Left ventricle myocardium inferior (tissue), 1 donor: ENCODE measurements at regions not wholly inside any gene's neighbourhood (a gene's known extent, or its start where the extent isn't known, plus 50 kb on each side); places are given as distances from the start of the nearest gene placed in this dataset.

Source experiments
- DNase-seq: peaks from one replicate; pipeline ENCODE4 v3.0.0-alpha.2; 2020
- H3K27ac ChIP-seq: fragments of 200-600 bp; replicated peaks from 2 replicates; pipeline ENCODE4 v1.8.0; 2021
- H3K27me3 ChIP-seq: fragments of 200-600 bp; 2 replicates; pipeline ENCODE4 v1.8.0; 2021; ENCODE audit warnings: low read depth
- H3K36me3 ChIP-seq: fragments of 200-600 bp; 2 replicates; pipeline ENCODE4 v1.8.0; 2021
- H3K4me1 ChIP-seq: fragments of 200-600 bp; 2 replicates; pipeline ENCODE4 v1.8.0; 2021
- H3K4me3 ChIP-seq: fragments of 200-600 bp; 2 replicates; pipeline ENCODE4 v1.8.0; 2021; ENCODE audit warnings: mild to moderate bottlenecking, moderate library complexity
- H3K9me3 ChIP-seq: fragments of 200-600 bp; replicated peaks from 2 replicates; pipeline ENCODE4 v1.8.0; 2021
- CTCF ChIP-seq: fragments of 200-600 bp; IDR thresholded peaks from 2 replicates; pipeline ENCODE4 v1.8.0; 2021; ENCODE audit warnings: antibody characterized with exemption, mild to moderate bottlenecking, borderline replicate concordance
- intact Hi-C: fragments of 100-400 bp; cut with micrococcal nuclease; formaldehyde crosslinking; loops from one replicate; pipeline ENCODE4 v1.11.0; 2022
- donor health status: DM: no; HTN: yes; CAD: no; lungs with severe emphysema.

DNA sequence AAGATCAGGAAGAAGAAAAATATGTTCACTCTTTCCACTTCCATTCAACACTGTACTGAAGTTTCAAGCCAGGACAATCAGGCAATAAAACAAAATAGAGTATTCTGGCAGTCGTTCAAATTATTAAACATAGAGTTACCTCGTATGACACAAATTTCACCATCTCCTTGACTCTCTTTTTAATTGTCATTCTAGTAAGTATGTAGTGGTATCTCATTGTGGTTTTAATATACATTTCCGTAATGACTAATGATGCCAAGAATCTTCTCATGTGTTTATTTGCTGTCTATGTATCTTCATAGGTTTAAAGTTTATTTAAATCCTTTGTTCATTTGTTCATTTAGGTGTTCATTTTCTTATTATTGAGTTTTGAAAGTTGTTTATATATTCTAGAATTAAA is 352.2 kb downstream of the IDS start:
- intact Hi-C loops, result no loop called here
- DNase-seq, result no peak
- no peaks in the 10 kb centered on the region for H3K27me3 ChIP-seq
- H3K27ac ChIP-seq, result no peak overlapping the region
- TF ChIP-seq CTCF, result no peak
- no peaks in the 10 kb centered on the region for H3K36me3 ChIP-seq
- peaks cover 8% of the 10 kb centered on the region for H3K9me3 ChIP-seq
- H3K4me3 ChIP-seq, result no peak overlapping the region
- H3K4me1 ChIP-seq, result no peaks in the 10 kb centered on the region

DNA sequence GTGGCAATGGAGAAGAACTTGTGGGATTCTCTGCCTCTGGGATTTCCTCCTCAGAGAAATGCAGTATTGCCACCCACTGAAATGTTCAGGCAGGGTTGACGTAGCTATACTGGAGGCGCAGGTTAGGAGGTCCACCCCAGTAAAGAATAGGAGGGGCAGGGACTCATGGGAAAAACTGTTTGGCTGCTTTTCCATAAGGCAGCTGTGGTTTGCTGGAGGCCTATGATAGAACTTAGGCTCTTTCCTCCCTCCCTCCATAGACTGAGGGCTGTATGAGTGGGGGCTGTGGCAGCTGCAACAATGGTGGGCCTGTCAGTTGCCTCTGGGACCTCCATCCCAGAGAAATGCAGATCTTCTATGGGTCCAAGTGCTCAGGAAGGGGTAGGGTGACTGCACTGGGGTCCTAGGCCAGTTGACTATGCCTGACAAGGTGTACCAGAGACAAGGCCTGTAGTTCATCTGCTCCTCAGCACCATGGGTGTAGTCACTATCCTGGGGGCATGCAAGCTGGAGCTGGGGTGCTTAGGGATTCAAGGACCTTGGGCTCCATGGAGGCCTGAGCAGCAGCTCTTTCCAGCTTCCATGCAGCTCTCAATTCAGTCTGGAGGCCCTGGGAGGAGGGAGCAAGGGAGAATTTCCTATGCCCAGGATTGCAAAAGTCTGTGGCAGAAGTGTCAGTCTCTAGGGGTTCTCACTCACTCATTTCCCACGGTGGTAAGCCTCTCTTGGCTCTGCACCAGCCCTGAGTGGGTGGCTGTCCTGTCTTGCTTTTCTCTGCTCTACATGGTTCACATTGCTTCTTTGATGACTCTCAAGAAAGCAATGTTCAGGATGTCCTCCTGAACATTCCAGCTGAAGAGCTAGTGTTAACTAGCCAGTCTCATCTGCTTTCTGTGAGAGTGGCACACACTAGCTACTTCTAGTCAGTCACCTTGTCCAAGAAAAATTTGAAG is 353.0 kb downstream of the IDS start:
- TF ChIP-seq CTCF, result no peak
- H3K4me1 ChIP-seq, result no peaks in the 10 kb centered on the region
- H3K27me3 ChIP-seq, result no peaks in the 10 kb centered on the region
- DNase-seq, result no peak
- peaks cover 8% of the 10 kb centered on the region for H3K9me3 ChIP-seq
- H3K27ac ChIP-seq, result no peak overlapping the region
- no peaks in the 10 kb centered on the region for H3K36me3 ChIP-seq
- H3K4me3 ChIP-seq, result no peak overlapping the region
- intact Hi-C loops, result no loop called here

- Histone ChIP-seq H3K36me3 (no peaks in the 10 kb centered on the region), H3K27me3 (no peaks in the 10 kb centered on the region), H3K4me3 (no peak overlapping the region), H3K4me1 (no peaks in the 10 kb centered on the region), H3K27ac (no peak overlapping the region), H3K9me3 (peaks cover 8% of the 10 kb centered on the region)
- no peak for DNase-seq
- no peak for TF ChIP-seq CTCF
- intact Hi-C loops, result no loop called here
Observed at GRCh38 chrX:149145845-149146285, 359.2 kb downstream of the IDS start.

DNA sequence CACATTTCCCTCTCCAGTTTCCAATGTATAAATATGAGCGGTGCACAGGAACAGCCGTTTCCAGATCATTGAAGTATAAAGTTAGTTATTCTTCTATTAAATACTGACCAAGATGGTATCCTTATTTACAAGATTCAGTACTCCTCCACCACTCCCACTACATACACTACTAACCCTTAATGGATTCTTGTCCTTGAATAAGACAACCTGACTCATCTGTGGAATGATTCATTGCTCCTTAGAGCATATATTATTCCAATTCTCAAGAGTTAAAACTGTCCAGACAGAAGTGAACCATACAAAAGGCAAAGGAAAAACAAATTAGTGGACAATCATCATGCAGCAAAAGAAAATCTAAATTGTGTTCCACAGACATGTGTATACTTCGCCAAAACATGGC is 373.3 kb downstream of the IDS start:
- H3K27ac ChIP-seq, result no peak overlapping the region
- no peaks in the 10 kb centered on the region for H3K4me1 ChIP-seq
- no peaks in the 10 kb centered on the region for H3K27me3 ChIP-seq
- DNase-seq, result no peak
- no peaks in the 10 kb centered on the region for H3K36me3 ChIP-seq
- no peak for TF ChIP-seq CTCF
- intact Hi-C loops, result no loop called here
- no peaks in the 10 kb centered on the region for H3K9me3 ChIP-seq
- no peak overlapping the region for H3K4me3 ChIP-seq

DNA sequence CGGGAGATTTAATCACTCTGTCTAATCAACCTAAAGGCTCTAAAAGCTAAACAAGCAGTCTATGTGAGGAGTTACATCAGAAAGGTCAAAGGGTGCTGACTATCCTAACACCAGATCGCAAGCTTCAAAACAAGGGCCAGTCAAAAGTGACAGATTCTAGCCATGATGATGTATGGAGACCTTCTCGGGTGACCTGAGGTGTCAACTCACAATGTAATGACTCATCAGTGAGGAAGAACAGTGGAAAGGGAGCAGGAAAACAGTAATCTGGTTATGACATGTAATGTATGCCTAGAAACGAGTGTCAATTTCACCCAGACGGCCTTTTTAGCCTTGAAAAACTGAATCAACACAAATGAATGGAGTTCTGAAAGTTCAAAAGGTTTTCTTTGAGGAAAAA is 375.3 kb downstream of the IDS start:
- Histone ChIP-seq H3K4me1 (no peaks in the 10 kb centered on the region), H3K36me3 (no peaks in the 10 kb centered on the region), H3K27me3 (no peaks in the 10 kb centered on the region), H3K9me3 (no peaks in the 10 kb centered on the region), H3K4me3 (no peak overlapping the region), H3K27ac (no peak overlapping the region)
- intact Hi-C loops, result no loop called here
- DNase-seq, result no peak
- no peak for TF ChIP-seq CTCF
